HuH-7.5 (cell line): ENCODE measurements at regions not wholly inside any gene's neighbourhood (a gene's known extent, or its start where the extent isn't known, plus 50 kb on each side); places are given as distances from the start of the nearest gene placed in this dataset.
"Not testable (repeated sequence)": the region's sequence is repeated elsewhere in the genome, so short reads cannot be mapped to it uniquely, and the experiment has no call there.

Experiments used
- DNase-seq: peaks from one replicate; pipeline ENCODE4 v3.0.0; 2011; ENCODE audit warnings: low spot score

GRCh38 chr7:142440906-142441411, 183.1 kb upstream of the PRSS58 start:
- no peak for DNase-seq

GRCh38 chr7:142440219-142440905, 182.5 kb upstream of the PRSS58 start:
- DNase-seq, result no peak

GRCh38 chr7:142439739-142440138, 181.9 kb upstream of the PRSS58 start:
- no peak for DNase-seq

GRCh38 chr7:142438923-142439515, 181.2 kb upstream of the PRSS58 start:
- no peak for DNase-seq

- no peak for DNase-seq
Measured at GRCh38 chr7:142438235-142438922, 180.5 kb upstream of the PRSS58 start.

GRCh38 chr7:142437741-142438140, 179.9 kb upstream of the PRSS58 start:
- no peak for DNase-seq

- no peak for DNase-seq
Measured at GRCh38 chr7:142436601-142437000, 178.7 kb upstream of the PRSS58 start.

GRCh38 chr7:142435606-142436005, 177.7 kb upstream of the PRSS58 start:
- DNase-seq, result not testable (repeated sequence)

- DNase-seq, result no peak
Measured at GRCh38 chr7:142434666-142435167, 176.9 kb upstream of the PRSS58 start.

- DNase-seq, result not testable (repeated sequence)
Measured at GRCh38 chr7:142434133-142434532, 176.3 kb upstream of the PRSS58 start.

GRCh38 chr7:142432377-142432776, 174.5 kb upstream of the PRSS58 start:
- DNase-seq, result no peak

- DNase-seq, result no peak
Measured at GRCh38 chr7:142431491-142431890, 173.6 kb upstream of the PRSS58 start.

GRCh38 chr7:142428094-142428493, 170.2 kb upstream of the PRSS58 start:
- DNase-seq, result no peak

- no peak for DNase-seq
Measured at GRCh38 chr7:142425281-142425680, 167.4 kb upstream of the PRSS58 start.

- no peak for DNase-seq
Measured at GRCh38 chr7:142422621-142423020, 164.8 kb upstream of the PRSS58 start.

GRCh38 chr7:142420554-142421362, 162.9 kb upstream of the PRSS58 start:
- no peak for DNase-seq

GRCh38 chr7:142418326-142418725, 160.5 kb upstream of the PRSS58 start:
- DNase-seq, result no peak

GRCh38 chr7:142414915-142415314, 157.1 kb upstream of the PRSS58 start:
- no peak for DNase-seq

GRCh38 chr7:142414135-142414534, 156.3 kb upstream of the PRSS58 start:
- no peak for DNase-seq

GRCh38 chr7:142413280-142414000, 155.6 kb upstream of the PRSS58 start:
- no peak for DNase-seq

GRCh38 chr7:142412551-142413193, 154.8 kb upstream of the PRSS58 start:
- peak; percentile 11 for DNase-seq
